ENCODE measurements at regions not wholly inside any gene's neighbourhood (a gene's known extent, or its start where the extent isn't known, plus 50 kb on each side); places are given as distances from the start of the nearest gene placed in this dataset.

- H3K27ac ChIP-seq, result no peak overlapping the region
- H3K9me3 ChIP-seq, result no peaks in the 10 kb centered on the region
- H3K27me3 ChIP-seq, result no peaks in the 10 kb centered on the region
- no peak overlapping the region for H3K4me3 ChIP-seq
- no peaks in the 10 kb centered on the region for H3K36me3 ChIP-seq
- ATAC-seq (ENCODE audit: low FRiP score in 2 of 2), result no peak
- no peak for DNase-seq
- TF ChIP-seq POLR2AphosphoS5 (IDR thresholded peaks at IDR 0.05) (no peak), EP300 (IDR thresholded peaks at IDR 0.05) (no peak), POLR2A (IDR thresholded peaks at IDR 0.05) (no peak)
- no peaks in the 10 kb centered on the region for H3K4me1 ChIP-seq
These were observed 148.1 kb downstream of the PPARGC1A start for GRCh38 chr4:23741681-23742191.

GRCh38 chr4:23737571-23737970, 152.3 kb downstream of the PPARGC1A start:
- TF ChIP-seq EP300 (IDR thresholded peaks at IDR 0.05) (no peak), POLR2AphosphoS5 (IDR thresholded peaks at IDR 0.05) (no peak), POLR2A (IDR thresholded peaks at IDR 0.05) (no peak), CTCF (IDR thresholded peaks at IDR 0.05) (no peak)
- Histone ChIP-seq H3K27ac (no peak overlapping the region), H3K36me3 (no peaks in the 10 kb centered on the region), H3K4me3 (no peak overlapping the region), H3K4me1 (no peaks in the 10 kb centered on the region), H3K27me3 (no peaks in the 10 kb centered on the region), H3K9me3 (no peaks in the 10 kb centered on the region)
- ATAC-seq (ENCODE audit: low FRiP score in 2 of 2) (no peak), DNase-seq (no peak)
- 82 to 91% methylated on average over 3 of the region's 3 CpGs for WGBS, 2 donors

- ATAC-seq (ENCODE audit: low FRiP score in 2 of 2) (no peak), DNase-seq (no peak)
- no peaks in the 10 kb centered on the region for H3K9me3 ChIP-seq
- H3K4me1 ChIP-seq, result no peaks in the 10 kb centered on the region
- no peaks in the 10 kb centered on the region for H3K27me3 ChIP-seq
- WGBS, 2 donors, result 65 to 80% methylated on average over 1 of the region's 1 CpG
- H3K27ac ChIP-seq, result no peak overlapping the region
- TF ChIP-seq CTCF (IDR thresholded peaks at IDR 0.05), result no peak
- no peak for TF ChIP-seq POLR2A (IDR thresholded peaks at IDR 0.05)
- TF ChIP-seq POLR2AphosphoS5 (IDR thresholded peaks at IDR 0.05), result no peak
- no peak for TF ChIP-seq EP300 (IDR thresholded peaks at IDR 0.05)
- no peaks in the 10 kb centered on the region for H3K36me3 ChIP-seq
- no peak overlapping the region for H3K4me3 ChIP-seq
These were observed 153.4 kb downstream of the PPARGC1A start for GRCh38 chr4:23736466-23736865.

- Histone ChIP-seq H3K27me3 (no peaks in the 10 kb centered on the region), H3K4me3 (no peak overlapping the region), H3K27ac (no peak overlapping the region), H3K9me3 (no peaks in the 10 kb centered on the region), H3K36me3 (no peaks in the 10 kb centered on the region), H3K4me1 (no peaks in the 10 kb centered on the region)
- DNase-seq (no peak), ATAC-seq (ENCODE audit: low FRiP score in 2 of 2) (no peak)
- no peak for TF ChIP-seq POLR2AphosphoS5 (IDR thresholded peaks at IDR 0.05)
- TF ChIP-seq CTCF (IDR thresholded peaks at IDR 0.05), result no peak
- TF ChIP-seq EP300 (IDR thresholded peaks at IDR 0.05), result no peak
- TF ChIP-seq POLR2A (IDR thresholded peaks at IDR 0.05), result no peak
- 41 to 63% methylated on average over 1 of the region's 1 CpG for WGBS, 2 donors
These were observed 155.8 kb downstream of the PPARGC1A start for GRCh38 chr4:23734000-23734399.

- Histone ChIP-seq H3K4me3 (no peak overlapping the region), H3K27me3 (no peaks in the 10 kb centered on the region), H3K9me3 (no peaks in the 10 kb centered on the region), H3K27ac (no peak overlapping the region), H3K4me1 (no peaks in the 10 kb centered on the region), H3K36me3 (no peaks in the 10 kb centered on the region)
- no peak for TF ChIP-seq POLR2AphosphoS5 (IDR thresholded peaks at IDR 0.05)
- no peak for TF ChIP-seq CTCF (IDR thresholded peaks at IDR 0.05)
- DNase-seq, result no peak
- 81 to 84% methylated on average over 2 of the region's 2 CpGs for WGBS, 2 donors
- ATAC-seq (ENCODE audit: low FRiP score in 2 of 2), result no peak
These were observed 156.4 kb downstream of the PPARGC1A start for GRCh38 chr4:23733476-23733875.
